Sigmoid colon (tissue), 4 donors: ENCODE measurements at regions not wholly inside any gene's neighbourhood (a gene's known extent, or its start where the extent isn't known, plus 50 kb on each side); places are given as distances from the start of the nearest gene placed in this dataset.

Experiments
- EP300 ChIP-seq, 4 donors: sonication (generic); formaldehyde crosslinking; IDR thresholded peaks; one replicate each; pipeline ENCODE4 v1.6.1; 2017; ENCODE audit warnings: antibody characterized with exemption in 4 of 4
- TF ChIP-seq, protein P1 (sequence below), 4 experiments: fragments of 450-650 bp in 3 of 4; fragments of 200-600 bp in 1 of 4; IDR thresholded peaks; one replicate each; pipeline ENCODE4 v1.5.1; 2016 to 2019; ENCODE audit warnings: antibody characterized with exemption in 4 of 4, mild to moderate bottlenecking in 3 of 4, moderate library complexity in 2 of 4

GRCh38 chr1:157219182-157219581 is 81.0 kb upstream of the ETV3 start:
- no peak for TF ChIP-seq EP300 (IDR thresholded peaks at IDR 0.05)
- TF ChIP-seq, protein P1, sequence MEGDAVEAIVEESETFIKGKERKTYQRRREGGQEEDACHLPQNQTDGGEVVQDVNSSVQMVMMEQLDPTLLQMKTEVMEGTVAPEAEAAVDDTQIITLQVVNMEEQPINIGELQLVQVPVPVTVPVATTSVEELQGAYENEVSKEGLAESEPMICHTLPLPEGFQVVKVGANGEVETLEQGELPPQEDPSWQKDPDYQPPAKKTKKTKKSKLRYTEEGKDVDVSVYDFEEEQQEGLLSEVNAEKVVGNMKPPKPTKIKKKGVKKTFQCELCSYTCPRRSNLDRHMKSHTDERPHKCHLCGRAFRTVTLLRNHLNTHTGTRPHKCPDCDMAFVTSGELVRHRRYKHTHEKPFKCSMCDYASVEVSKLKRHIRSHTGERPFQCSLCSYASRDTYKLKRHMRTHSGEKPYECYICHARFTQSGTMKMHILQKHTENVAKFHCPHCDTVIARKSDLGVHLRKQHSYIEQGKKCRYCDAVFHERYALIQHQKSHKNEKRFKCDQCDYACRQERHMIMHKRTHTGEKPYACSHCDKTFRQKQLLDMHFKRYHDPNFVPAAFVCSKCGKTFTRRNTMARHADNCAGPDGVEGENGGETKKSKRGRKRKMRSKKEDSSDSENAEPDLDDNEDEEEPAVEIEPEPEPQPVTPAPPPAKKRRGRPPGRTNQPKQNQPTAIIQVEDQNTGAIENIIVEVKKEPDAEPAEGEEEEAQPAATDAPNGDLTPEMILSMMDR (IDR thresholded peaks at IDR 0.05), result no peak
